GM12891 (cell line): ENCODE measurements at regions not wholly inside any gene's neighbourhood (a gene's known extent, or its start where the extent isn't known, plus 50 kb on each side); places are given as distances from the start of the nearest gene placed in this dataset.

Experiments used
- POLR2AphosphoS5 ChIP-seq: IDR thresholded peaks from 2 replicates; pipeline ENCODE4 v1.6.1; 2011; ENCODE audit warnings: low read depth, low read length, control low read depth
- TAF1 ChIP-seq: IDR thresholded peaks from 2 replicates; pipeline ENCODE4 v1.6.1; 2011; ENCODE audit warnings: low read depth, low read length, control low read depth

DNA sequence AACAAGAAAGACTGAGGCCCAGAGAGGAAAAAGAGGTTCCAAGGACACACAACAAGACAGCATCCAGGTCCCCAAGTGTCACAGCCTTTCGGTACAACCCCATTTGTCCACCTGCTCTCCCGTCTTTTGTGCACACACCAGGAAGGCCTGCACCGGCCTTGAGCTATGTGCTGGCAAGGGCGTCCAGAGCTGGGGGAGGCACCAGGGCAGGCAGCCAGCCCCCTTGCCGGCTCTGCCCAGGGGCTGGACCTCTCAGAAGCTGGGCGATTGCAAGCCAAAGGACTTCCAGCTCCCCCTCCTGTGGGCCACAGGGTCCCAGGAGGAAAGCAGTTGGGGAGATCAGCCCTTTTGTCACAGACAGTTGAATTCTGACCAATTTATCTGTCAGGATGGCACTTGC, 210.5 kb downstream of the MN1 start:
- TF ChIP-seq TAF1 (no peak), POLR2AphosphoS5 (no peak)
